ENCODE measurements at regions not wholly inside any gene's neighbourhood (a gene's known extent, or its start where the extent isn't known, plus 50 kb on each side); places are given as distances from the start of the nearest gene placed in this dataset.

GRCh38 chr12:58081488-58081887 lies 140.1 kb downstream of the ATP23 start:
- Histone ChIP-seq H2BK120ac (ENCODE audit: low read depth, low read length) (no peak overlapping the region), H3K4me3 (ENCODE audit: insufficient read depth, low read depth, low read length) (no peak overlapping the region), H2BK15ac (ENCODE audit: low read depth, low read length) (no peak overlapping the region), H3K79me1 (ENCODE audit: low read depth in 1 of 2, low read length in 2 of 2) (no peaks in the 10 kb centered on the region), H3K56ac (ENCODE audit: extremely low read depth, insufficient read depth, low read length) (no peak overlapping the region), H3K4ac (ENCODE audit: low read depth, low read length) (no peak overlapping the region), H3K23ac (ENCODE audit: low read depth, low read length) (no peak overlapping the region), H2BK20ac (ENCODE audit: low read depth, low read length) (no peak overlapping the region), H3K36me3 (ENCODE audit: control insufficient read depth, insufficient read depth, low read length) (no peaks in the 10 kb centered on the region), H4K91ac (ENCODE audit: insufficient read depth, low read depth, low read length) (no peak overlapping the region), H3K9ac (ENCODE audit: low read depth, low read length) (no peak overlapping the region), H2BK5ac (ENCODE audit: low read depth, low read length, poor library complexity, severe bottlenecking) (no peak overlapping the region), H3K9me3 (ENCODE audit: control insufficient read depth, insufficient read depth, low read length) (no peaks in the 10 kb centered on the region), H4K20me1 (ENCODE audit: insufficient read depth, low read length) (no peaks in the 10 kb centered on the region), H2AK5ac (ENCODE audit: low read depth, low read length) (no peak overlapping the region), H3K14ac (replicated peaks; ENCODE audit: low read depth, low read length) (no peak overlapping the region), H3K4me2 (ENCODE audit: low read depth, low read length) (no peak overlapping the region), H3K9me1 (ENCODE audit: insufficient read depth, low read length) (no peaks in the 10 kb centered on the region), H3K18ac (ENCODE audit: low read depth, low read length) (no peak overlapping the region), H4K8ac (ENCODE audit: low read depth in 2 of 2, low read length in 2 of 2) (no peak overlapping the region), H2AK9ac (replicated peaks; ENCODE audit: low read depth, low read length, poor library complexity) (no peak overlapping the region), H4K5ac (ENCODE audit: low read depth, low read length) (no peak overlapping the region), H3K27me3 (ENCODE audit: control insufficient read depth, insufficient read depth, low read length) (no peaks in the 10 kb centered on the region; the same call in 1 of the 2 replicates), H3K4me1 (ENCODE audit: control insufficient read depth, insufficient read depth, low read length) (no peaks in the 10 kb centered on the region), H2AFZ (replicated peaks; ENCODE audit: low read length, poor library complexity) (no peak overlapping the region), H3K27ac (ENCODE audit: insufficient read depth, low read length) (no peak overlapping the region)
- ATAC-seq (ENCODE audit: low read depth) (no peak), DNase-seq (no peak)
- in situ Hi-C loops (cut with MboI; ENCODE audit: low sequenced_read_pairs) (no loop called here), intact Hi-C loops (cut with micrococcal nuclease) (no loop called here), dilution Hi-C loops (cut with HindIII; ENCODE audit: low sequenced_read_pairs, unreplicated experiment) (no loop called here)
- ChIA-PET POLR2A (ENCODE audit: unreplicated experiment) (no interaction called here), CTCF (no interaction called here)
- BruUV-seq (replicated peaks): no TSS peak
- whole genome bisulfite sequencing, 2 experiments (ENCODE audit: extremely low coverage in 2 of 2, insufficient read length in 1 of 2): no CpG with 5 or more reads among the region's 1 CpG
- TF ChIP-seq FOS (IDR thresholded peaks at IDR 0.05; ENCODE audit: low read depth, low read length): no peak
- TF ChIP-seq USF2 (IDR thresholded peaks at IDR 0.05; ENCODE audit: low read depth, low read length): no peak
- TF ChIP-seq BHLHE40 (IDR thresholded peaks at IDR 0.05; ENCODE audit: low read depth, low read length): no peak
- no peak for TF ChIP-seq RAD21 (IDR thresholded peaks at IDR 0.05; ENCODE audit: low read length)
- no peak for TF ChIP-seq SMC3 (IDR thresholded peaks at IDR 0.05; ENCODE audit: low read depth, low read length)
- TF ChIP-seq NFE2L2 (IDR thresholded peaks at IDR 0.05; ENCODE audit: low read depth, low read length): no peak
- no peak for TF ChIP-seq ELK1 (IDR thresholded peaks at IDR 0.05; ENCODE audit: borderline replicate concordance, low read depth, low read length)
- TF ChIP-seq RCOR1 (IDR thresholded peaks at IDR 0.05; ENCODE audit: insufficient replicate concordance, low read length): no peak
- TF ChIP-seq POLR2A (IDR thresholded peaks at IDR 0.05; ENCODE audit: low read depth, low read length): no peak
- no peak for TF ChIP-seq MAZ (IDR thresholded peaks at IDR 0.05; ENCODE audit: borderline replicate concordance, low read depth, low read length)
- TF ChIP-seq CHD1 (IDR thresholded peaks at IDR 0.05; ENCODE audit: low read depth, low read length): no peak
- TF ChIP-seq MXI1 (IDR thresholded peaks at IDR 0.05; ENCODE audit: borderline replicate concordance, low read depth, low read length): no peak
- no peak for TF ChIP-seq CEBPB (IDR thresholded peaks at IDR 0.05; ENCODE audit: low read depth, low read length)
- TF ChIP-seq RFX5 (IDR thresholded peaks at IDR 0.05; ENCODE audit: low read depth, low read length): no peak
- TF ChIP-seq MAFK (IDR thresholded peaks at IDR 0.05; ENCODE audit: low read depth, low read length): no peak
- no peak for TF ChIP-seq CTCF (conservative IDR thresholded peaks at IDR 0.05; ENCODE audit: low read depth, low read length)
